Keratinocyte (primary cell): ENCODE measurements at regions not wholly inside any gene's neighbourhood (a gene's known extent, or its start where the extent isn't known, plus 50 kb on each side); places are given as distances from the start of the nearest gene placed in this dataset.

ENCODE experiments used
- EZH2 ChIP-seq: IDR thresholded peaks from one replicate; pipeline ENCODE4 v1.6.1; 2012; ENCODE audit warnings: inconsistent platforms, mild to moderate bottlenecking, low read length, moderate library complexity
- TF ChIP-seq, protein P1 (sequence below), 3 experiments: IDR thresholded peaks in 1 of 3; conservative IDR thresholded peaks in 1 of 3; optimal IDR thresholded peaks in 1 of 3; 2 replicates in 2 of 3; 3 replicates in 1 of 3; pipeline versions ENCODE3 to v1.5.1; 2011; ENCODE audit warnings: low read length in 3 of 3, mild to moderate bottlenecking in 3 of 3, moderate library complexity in 2 of 3, control low read depth in 1 of 3, inconsistent platforms in 1 of 3; ENCODE audit not compliant: insufficient read depth in 2 of 3; ENCODE audit errors: extremely low read depth in 1 of 3

DNA sequence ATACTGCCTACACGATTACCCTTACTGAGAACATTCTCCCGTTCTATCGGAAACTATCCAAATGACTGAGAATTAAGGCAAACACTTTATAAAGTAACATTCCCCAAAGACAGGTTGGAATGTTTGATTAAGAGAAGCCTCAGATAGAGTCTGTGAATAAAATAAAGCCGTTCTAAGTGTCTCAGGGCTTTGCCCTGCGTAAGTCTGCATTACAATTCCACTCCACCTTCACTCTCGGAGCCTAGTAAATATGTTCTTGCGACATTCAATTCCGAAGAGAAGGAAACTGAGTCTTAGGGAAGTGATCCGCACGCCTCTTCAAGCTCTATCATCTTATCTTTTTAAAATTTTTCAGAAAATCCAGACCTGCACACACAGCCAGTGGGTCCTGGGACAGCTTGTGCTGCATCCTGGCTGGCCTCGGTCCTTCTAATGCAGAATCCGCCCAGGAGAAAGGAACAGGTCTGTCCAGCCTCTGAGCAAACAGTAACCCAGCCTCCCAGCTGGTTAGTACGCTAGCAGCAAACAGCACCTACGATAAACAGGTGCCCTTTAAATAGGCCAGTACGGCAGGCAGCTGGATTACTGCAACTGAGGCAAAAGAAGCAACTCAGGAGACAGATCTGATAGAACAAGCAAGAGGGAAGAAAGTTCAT is 254.1 kb upstream of the IRX3 start:
- TF ChIP-seq, protein P1, sequence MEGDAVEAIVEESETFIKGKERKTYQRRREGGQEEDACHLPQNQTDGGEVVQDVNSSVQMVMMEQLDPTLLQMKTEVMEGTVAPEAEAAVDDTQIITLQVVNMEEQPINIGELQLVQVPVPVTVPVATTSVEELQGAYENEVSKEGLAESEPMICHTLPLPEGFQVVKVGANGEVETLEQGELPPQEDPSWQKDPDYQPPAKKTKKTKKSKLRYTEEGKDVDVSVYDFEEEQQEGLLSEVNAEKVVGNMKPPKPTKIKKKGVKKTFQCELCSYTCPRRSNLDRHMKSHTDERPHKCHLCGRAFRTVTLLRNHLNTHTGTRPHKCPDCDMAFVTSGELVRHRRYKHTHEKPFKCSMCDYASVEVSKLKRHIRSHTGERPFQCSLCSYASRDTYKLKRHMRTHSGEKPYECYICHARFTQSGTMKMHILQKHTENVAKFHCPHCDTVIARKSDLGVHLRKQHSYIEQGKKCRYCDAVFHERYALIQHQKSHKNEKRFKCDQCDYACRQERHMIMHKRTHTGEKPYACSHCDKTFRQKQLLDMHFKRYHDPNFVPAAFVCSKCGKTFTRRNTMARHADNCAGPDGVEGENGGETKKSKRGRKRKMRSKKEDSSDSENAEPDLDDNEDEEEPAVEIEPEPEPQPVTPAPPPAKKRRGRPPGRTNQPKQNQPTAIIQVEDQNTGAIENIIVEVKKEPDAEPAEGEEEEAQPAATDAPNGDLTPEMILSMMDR (optimal IDR thresholded peaks at IDR 0.05 in 1 of 3, IDR thresholded peaks at IDR 0.05 in 1 of 3, conservative IDR thresholded peaks at IDR 0.05 in 1 of 3; ENCODE audit: extremely low read depth in 1 of 3, insufficient read depth in 2 of 3, low read length in 3 of 3): no peak
- no peak for TF ChIP-seq EZH2
